KMS-11 (cell line): ENCODE measurements at regions not wholly inside any gene's neighbourhood (a gene's known extent, or its start where the extent isn't known, plus 50 kb on each side); places are given as distances from the start of the nearest gene placed in this dataset.

Experiments used
- H2AFZ ChIP-seq: fragments of 200-600 bp; sonication (generic); 2 replicates; pipeline ENCODE4 v1.6.1; 2016; ENCODE audit warnings: antibody characterized with exemption, mixed run types, low read depth
- H3K27ac ChIP-seq: fragments of 200-600 bp; sonication (generic); 2 replicates; pipeline ENCODE4 v1.6.1; 2016; ENCODE audit warnings: mild to moderate bottlenecking, mixed run types
- H3K27me3 ChIP-seq: fragments of 200-600 bp; sonication (generic); 2 replicates; pipeline ENCODE4 v1.6.1; 2017; ENCODE audit warnings: mild to moderate bottlenecking, low read depth, mixed run types, moderate library complexity; ENCODE audit not compliant: insufficient read depth
- H3K36me3 ChIP-seq: fragments of 200-600 bp; sonication (generic); 2 replicates; pipeline ENCODE4 v1.6.1; 2017; ENCODE audit warnings: mild to moderate bottlenecking, mixed run types; ENCODE audit not compliant: insufficient read depth
- H3K4me1 ChIP-seq: fragments of 200-600 bp; sonication (generic); 2 replicates; pipeline ENCODE4 v1.6.1; 2016; ENCODE audit warnings: mild to moderate bottlenecking, low read depth, mixed run types; ENCODE audit not compliant: poor library complexity, severe bottlenecking
- H3K4me2 ChIP-seq: fragments of 200-600 bp; sonication (generic); 2 replicates; pipeline ENCODE4 v1.7.0; 2016; ENCODE audit warnings: mild to moderate bottlenecking, mixed run types
- H3K4me3 ChIP-seq: fragments of 200-600 bp; sonication (generic); IDR thresholded peaks from 2 replicates; pipeline ENCODE4 v1.6.1; 2017; ENCODE audit warnings: low read depth, low read length, mixed read lengths; ENCODE audit not compliant: insufficient read depth
- H3K79me2 ChIP-seq: fragments of 200-600 bp; sonication (generic); 2 replicates; pipeline ENCODE4 v1.6.1; 2016; ENCODE audit warnings: low read depth, mixed run types; ENCODE audit not compliant: insufficient read depth
- H3K9ac ChIP-seq: fragments of 200-600 bp; sonication (generic); 2 replicates; pipeline ENCODE4 v1.6.1; 2016; ENCODE audit warnings: mild to moderate bottlenecking, mixed run types
- H4K20me1 ChIP-seq: fragments of 200-600 bp; sonication (generic); 2 replicates; pipeline ENCODE4 v1.6.1; 2016; ENCODE audit warnings: mild to moderate bottlenecking, mixed run types; ENCODE audit not compliant: insufficient read depth
- CTCF ChIP-seq: fragments of 200-600 bp; sonication (generic); conservative IDR thresholded peaks from 2 replicates; pipeline ENCODE4 v1.6.1; 2017; ENCODE audit warnings: low read depth, mild to moderate bottlenecking, antibody characterized with exemption, low read length, moderate library complexity, mixed read lengths

GRCh38 chr5:21672911-21673310 is 1180.2 kb downstream of the CDH12 start:
- no peak overlapping the region for H3K27ac ChIP-seq
- H3K4me2 ChIP-seq = no peak overlapping the region
- H2AFZ ChIP-seq = no peak overlapping the region
- no peaks in the 10 kb centered on the region for H3K36me3 ChIP-seq
- no peak for TF ChIP-seq CTCF
- H3K4me1 ChIP-seq = no peaks in the 10 kb centered on the region
- H4K20me1 ChIP-seq = no peaks in the 10 kb centered on the region
- H3K79me2 ChIP-seq = no peaks in the 10 kb centered on the region
- no peak overlapping the region for H3K9ac ChIP-seq
- H3K27me3 ChIP-seq = no peaks in the 10 kb centered on the region
- H3K4me3 ChIP-seq = no peak overlapping the region

GRCh38 chr5:21672360-21672759 is 1180.8 kb downstream of the CDH12 start:
- Histone ChIP-seq H3K27me3 (no peaks in the 10 kb centered on the region), H2AFZ (no peak overlapping the region)

GRCh38 chr5:21665524-21665923 is 1187.6 kb downstream of the CDH12 start:
- Histone ChIP-seq H3K79me2 (no peaks in the 10 kb centered on the region), H3K9ac (no peak overlapping the region), H4K20me1 (no peaks in the 10 kb centered on the region), H3K4me2 (no peak overlapping the region), H3K36me3 (no peaks in the 10 kb centered on the region; the same call in 1 of the 2 replicates), H3K4me1 (no peaks in the 10 kb centered on the region), H3K27ac (no peak overlapping the region), H2AFZ (no peak overlapping the region), H3K4me3 (no peak overlapping the region), H3K27me3 (no peaks in the 10 kb centered on the region)
- TF ChIP-seq CTCF = no peak

More at GRCh38 chr5:21672360-21672759, 1180.8 kb downstream of the CDH12 start:
- no peaks in the 10 kb centered on the region for H4K20me1 ChIP-seq
- TF ChIP-seq CTCF = no peak
- H3K9ac ChIP-seq = no peak overlapping the region
- no peak overlapping the region for H3K4me2 ChIP-seq
- H3K36me3 ChIP-seq = no peaks in the 10 kb centered on the region
- H3K4me3 ChIP-seq = no peak overlapping the region
- H3K27ac ChIP-seq = no peak overlapping the region
- H3K79me2 ChIP-seq = no peaks in the 10 kb centered on the region
- no peaks in the 10 kb centered on the region for H3K4me1 ChIP-seq

- Histone ChIP-seq H3K27me3 (no peaks in the 10 kb centered on the region), H3K4me2 (no peak overlapping the region), H3K4me3 (no peak overlapping the region), H4K20me1 (no peaks in the 10 kb centered on the region), H3K79me2 (no peaks in the 10 kb centered on the region), H3K4me1 (no peaks in the 10 kb centered on the region), H2AFZ (no peak overlapping the region), H3K27ac (no peak overlapping the region), H3K36me3 (no peaks in the 10 kb centered on the region; the same call in 1 of the 2 replicates), H3K9ac (no peak overlapping the region)
- no peak for TF ChIP-seq CTCF
Measured at GRCh38 chr5:21663082-21663481, 1190.1 kb downstream of the CDH12 start.

- Histone ChIP-seq H3K27me3 (no peaks in the 10 kb centered on the region), H3K36me3 (no peaks in the 10 kb centered on the region), H3K4me1 (no peaks in the 10 kb centered on the region), H3K27ac (no peak overlapping the region), H4K20me1 (no peaks in the 10 kb centered on the region), H3K4me3 (no peak overlapping the region), H3K9ac (no peak overlapping the region), H3K79me2 (no peaks in the 10 kb centered on the region), H3K4me2 (no peak overlapping the region), H2AFZ (no peak overlapping the region)
- no peak for TF ChIP-seq CTCF
Measured at GRCh38 chr5:21661184-21661583, 1192.0 kb downstream of the CDH12 start.
